Natural killer cell (primary cell): ENCODE measurements at regions not wholly inside any gene's neighbourhood (a gene's known extent, or its start where the extent isn't known, plus 50 kb on each side); places are given as distances from the start of the nearest gene placed in this dataset.
"Not testable (repeated sequence)": the region's sequence is repeated elsewhere in the genome, so short reads cannot be mapped to it uniquely, and the experiment has no call there.

Experiments used
- ATAC-seq, 3 donors: fragments of 150-1000 bp in 2 of 3; fragments of 200-7000 bp in 1 of 3; cut with Tn5 transposase; 1 replicate in 1 of 3; 2 replicates in 2 of 3; pipeline ENCODE4 v1.10.0; 2021; ENCODE audit warnings: mild to moderate bottlenecking in 2 of 3, moderate library complexity in 2 of 3
- DNase-seq, 2 donors: peaks; one replicate each; pipeline versions ENCODE4 v3.0.0 to v3.0.0-alpha.2; 2013 to 2021; ENCODE audit warnings: mixed read lengths in 1 of 2
- H3K27ac ChIP-seq: one replicate; pipeline ENCODE4 v1.5.1; 2013; ENCODE audit warnings: mild to moderate bottlenecking, low read length
- H3K27me3 ChIP-seq: one replicate; pipeline ENCODE4 v1.6.1; 2013; ENCODE audit warnings: low read length; ENCODE audit not compliant: control insufficient read depth, insufficient read depth
- H3K36me3 ChIP-seq: one replicate; pipeline ENCODE4 v1.6.1; 2013; ENCODE audit warnings: low read length; ENCODE audit not compliant: control insufficient read depth, insufficient read depth
- H3K4me1 ChIP-seq: one replicate; pipeline ENCODE4 v1.6.1; 2013; ENCODE audit warnings: low read length; ENCODE audit not compliant: control insufficient read depth, insufficient read depth
- H3K4me3 ChIP-seq: one replicate; pipeline ENCODE4 v1.5.1; 2013; ENCODE audit warnings: low read length
- H3K9me3 ChIP-seq: one replicate; pipeline ENCODE4 v1.6.1; 2013; ENCODE audit warnings: low read length; ENCODE audit not compliant: control insufficient read depth, insufficient read depth
- H3K27ac Mint-ChIP-seq, 2 donors: one replicate each; pipeline ENCODE4 v1.8.0; 2022; ENCODE audit warnings: mild to moderate bottlenecking in 2 of 2, mixed read lengths in 2 of 2, moderate library complexity in 1 of 2
- H3K27me3 Mint-ChIP-seq, 2 donors: one replicate each; pipeline ENCODE4 v1.8.0; 2022; ENCODE audit warnings: low read depth in 2 of 2, mixed read lengths in 2 of 2
- H3K36me3 Mint-ChIP-seq: one replicate; pipeline ENCODE4 v1.8.0; 2022; ENCODE audit warnings: mixed read lengths
- H3K4me1 Mint-ChIP-seq, 2 donors: one replicate each; pipeline ENCODE4 v1.8.0; 2022; ENCODE audit warnings: mixed read lengths in 2 of 2
- H3K4me3 Mint-ChIP-seq: one replicate; pipeline ENCODE4 v1.8.0; 2022; ENCODE audit warnings: mild to moderate bottlenecking, moderate library complexity, mixed read lengths
- H3K9me3 Mint-ChIP-seq, 2 donors: one replicate each; pipeline ENCODE4 v1.8.0; 2022; ENCODE audit warnings: mixed read lengths in 2 of 2
- WGBS: methylation state at CpG from one replicate; pipeline ENCODE4 v1.1.7; 2013; ENCODE audit warnings: missing lambda C conversion rate; ENCODE audit not compliant: insufficient coverage; 5-methylcytosine and 5-hydroxymethylcytosine counted together
- intact Hi-C: fragments of 100-400 bp; cut with micrococcal nuclease; formaldehyde crosslinking; loops from one replicate; pipeline ENCODE4 v1.14.2; 2022
- TF ChIP-seq, protein P1 (sequence below): fragments of 200-600 bp; IDR thresholded peaks from one replicate; pipeline ENCODE4 v1.8.0; 2022; ENCODE audit warnings: antibody characterized with exemption

GRCh38 chrX:138082251-138082650 is 516.3 kb downstream of the ZIC3 start:
- no peaks in the 10 kb centered on the region for H3K36me3 Mint-ChIP-seq
- H3K4me3 Mint-ChIP-seq: no peak overlapping the region
- Histone ChIP-seq H3K9me3 (no peaks in the 10 kb centered on the region), H3K4me3 (no peak overlapping the region), H3K27me3 (no peaks in the 10 kb centered on the region), H3K36me3 (no peaks in the 10 kb centered on the region), H3K27ac (no peak overlapping the region), H3K4me1 (no peaks in the 10 kb centered on the region)
- no peaks in the 10 kb centered on the region for H3K4me1 Mint-ChIP-seq
- no peak for DNase-seq
- no peak overlapping the region for H3K27ac Mint-ChIP-seq
- 73% methylated on average over 1 of the region's 2 CpGs for WGBS
- peaks cover 0 to 4% of the 10 kb centered on the region in 2 donors for H3K9me3 Mint-ChIP-seq
- no peaks in the 10 kb centered on the region for H3K27me3 Mint-ChIP-seq
- intact Hi-C loops: no loop called here
- TF ChIP-seq, protein P1, sequence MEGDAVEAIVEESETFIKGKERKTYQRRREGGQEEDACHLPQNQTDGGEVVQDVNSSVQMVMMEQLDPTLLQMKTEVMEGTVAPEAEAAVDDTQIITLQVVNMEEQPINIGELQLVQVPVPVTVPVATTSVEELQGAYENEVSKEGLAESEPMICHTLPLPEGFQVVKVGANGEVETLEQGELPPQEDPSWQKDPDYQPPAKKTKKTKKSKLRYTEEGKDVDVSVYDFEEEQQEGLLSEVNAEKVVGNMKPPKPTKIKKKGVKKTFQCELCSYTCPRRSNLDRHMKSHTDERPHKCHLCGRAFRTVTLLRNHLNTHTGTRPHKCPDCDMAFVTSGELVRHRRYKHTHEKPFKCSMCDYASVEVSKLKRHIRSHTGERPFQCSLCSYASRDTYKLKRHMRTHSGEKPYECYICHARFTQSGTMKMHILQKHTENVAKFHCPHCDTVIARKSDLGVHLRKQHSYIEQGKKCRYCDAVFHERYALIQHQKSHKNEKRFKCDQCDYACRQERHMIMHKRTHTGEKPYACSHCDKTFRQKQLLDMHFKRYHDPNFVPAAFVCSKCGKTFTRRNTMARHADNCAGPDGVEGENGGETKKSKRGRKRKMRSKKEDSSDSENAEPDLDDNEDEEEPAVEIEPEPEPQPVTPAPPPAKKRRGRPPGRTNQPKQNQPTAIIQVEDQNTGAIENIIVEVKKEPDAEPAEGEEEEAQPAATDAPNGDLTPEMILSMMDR: no peak
- ATAC-seq: no peak

DNA sequence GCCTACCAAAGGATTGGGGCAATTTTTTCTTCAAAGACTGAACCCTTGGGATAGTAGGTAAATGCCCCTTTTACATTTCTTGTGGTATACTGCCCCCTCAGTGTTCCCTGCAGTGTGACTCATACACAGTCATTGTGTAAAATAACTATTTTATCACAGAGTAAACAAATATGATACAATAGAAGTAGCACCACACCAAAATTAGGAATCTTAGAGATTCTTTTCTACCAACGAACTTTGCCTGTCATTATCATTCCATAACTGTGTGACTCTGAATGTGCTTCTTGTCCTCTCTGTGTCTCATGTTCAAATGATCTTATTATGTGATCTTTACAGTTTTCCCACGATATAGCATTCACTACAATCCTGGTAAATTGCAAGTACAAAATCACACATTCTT is 517.0 kb downstream of the ZIC3 start:
- H3K27me3 Mint-ChIP-seq: no peaks in the 10 kb centered on the region
- no peaks in the 10 kb centered on the region for H3K9me3 ChIP-seq
- H3K4me1 ChIP-seq: no peaks in the 10 kb centered on the region
- 83% methylated on average over 2 of the region's 2 CpGs for WGBS
- no peaks in the 10 kb centered on the region for H3K36me3 Mint-ChIP-seq
- ATAC-seq (no peak), DNase-seq (no peak)
- no peak overlapping the region for H3K27ac Mint-ChIP-seq
- no peaks in the 10 kb centered on the region for H3K36me3 ChIP-seq
- H3K9me3 Mint-ChIP-seq: peaks cover 0 to 4% of the 10 kb centered on the region in 2 donors
- no peak overlapping the region for H3K27ac ChIP-seq
- intact Hi-C loops: no loop called here
- no peaks in the 10 kb centered on the region for H3K27me3 ChIP-seq
- H3K4me3 Mint-ChIP-seq: no peak overlapping the region
- TF ChIP-seq, protein P1: no peak
- no peaks in the 10 kb centered on the region for H3K4me1 Mint-ChIP-seq
- no peak overlapping the region for H3K4me3 ChIP-seq

GRCh38 chrX:138110910-138111309 is 545.0 kb downstream of the ZIC3 start:
- H3K27ac Mint-ChIP-seq, H3K9me3 Mint-ChIP-seq, intact Hi-C loops, H3K4me3 Mint-ChIP-seq, H3K27me3 ChIP-seq, DNase-seq, H3K4me1 Mint-ChIP-seq, H3K36me3 Mint-ChIP-seq, ATAC-seq, H3K9me3 ChIP-seq, H3K36me3 ChIP-seq, H3K27me3 Mint-ChIP-seq, H3K27ac ChIP-seq, H3K4me1 ChIP-seq, H3K4me3 ChIP-seq: not testable (repeated sequence)
- WGBS: no CpG with 5 or more reads among the region's 3 CpGs

DNA sequence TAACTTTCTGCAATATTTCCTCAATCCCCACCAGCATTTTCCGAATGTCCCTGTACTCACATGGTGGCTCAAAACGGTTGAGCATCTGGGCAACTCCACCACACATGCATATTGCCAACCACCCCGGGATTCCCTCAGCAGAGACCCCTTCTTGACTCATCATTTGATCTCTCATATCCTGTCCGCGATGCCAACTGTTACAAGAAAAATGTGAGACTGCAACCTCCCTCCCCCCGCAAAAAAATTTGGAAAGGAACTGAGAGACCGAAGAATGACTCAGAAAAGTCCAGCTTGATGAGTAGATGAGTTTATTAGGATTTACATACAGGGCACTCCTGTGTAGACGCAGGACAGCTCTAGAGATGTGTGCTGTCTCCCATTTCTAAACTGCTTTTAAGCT is 561.4 kb downstream of the ZIC3 start:
- no peak overlapping the region for H3K4me3 Mint-ChIP-seq

More for the DNA sequence above, 561.4 kb downstream of the ZIC3 start:
- no peak overlapping the region for H3K27ac ChIP-seq
- H3K4me1 Mint-ChIP-seq: no peaks in the 10 kb centered on the region
- no peaks in the 10 kb centered on the region for H3K4me1 ChIP-seq
- H3K9me3 Mint-ChIP-seq: no peaks in the 10 kb centered on the region
- no peaks in the 10 kb centered on the region for H3K36me3 ChIP-seq
- DNase-seq (no peak), ATAC-seq (no peak)
- no peak overlapping the region for H3K4me3 ChIP-seq
- H3K27me3 Mint-ChIP-seq: peaks cover 0 to 24% of the 10 kb centered on the region in 2 donors
- TF ChIP-seq, protein P1: no peak
- intact Hi-C loops: no loop called here
- H3K9me3 ChIP-seq: no peaks in the 10 kb centered on the region
- no peaks in the 10 kb centered on the region for H3K36me3 Mint-ChIP-seq
- H3K27me3 ChIP-seq: no peaks in the 10 kb centered on the region
- WGBS: 81% methylated on average over 4 of the region's 8 CpGs
- H3K27ac Mint-ChIP-seq: no peak overlapping the region
